GM23248 (cell line): ENCODE measurements at regions not wholly inside any gene's neighbourhood (a gene's known extent, or its start where the extent isn't known, plus 50 kb on each side); places are given as distances from the start of the nearest gene placed in this dataset.
A peak's percentile ranks its signal among the peaks of the same experiment; 100 is the strongest.

Experiments used
- DNase-seq: peaks from one replicate; pipeline ENCODE4 v3.0.0-alpha.2; 2015
- H2AFZ ChIP-seq: fragments of 200-600 bp; sonication (generic); 2 replicates; pipeline ENCODE4 v1.6.1; 2016; ENCODE audit warnings: antibody characterized with exemption
- H3F3A ChIP-seq: fragments of 200-600 bp; sonication (generic); 2 replicates; pipeline ENCODE4 v1.6.1; 2016; ENCODE audit warnings: mild to moderate bottlenecking, antibody characterized with exemption, mixed run types; ENCODE audit not compliant: insufficient read depth
- H3K27ac ChIP-seq: fragments of 200-600 bp; sonication (generic); 2 replicates; pipeline ENCODE4 v1.5.1; 2016; ENCODE audit warnings: mild to moderate bottlenecking
- H3K27me3 ChIP-seq: fragments of 200-600 bp; sonication (generic); replicated peaks from 2 replicates; pipeline ENCODE4 v1.6.1; 2016; ENCODE audit warnings: mild to moderate bottlenecking; ENCODE audit not compliant: insufficient read depth
- H3K36me3 ChIP-seq: fragments of 200-600 bp; sonication (generic); 2 replicates; pipeline ENCODE4 v1.6.1; 2016; ENCODE audit warnings: low read depth, mild to moderate bottlenecking
- H3K4me1 ChIP-seq: fragments of 200-600 bp; sonication (generic); 2 replicates; pipeline ENCODE4 v1.6.1; 2016; ENCODE audit warnings: mild to moderate bottlenecking; ENCODE audit not compliant: insufficient read depth
- H3K4me2 ChIP-seq: fragments of 200-600 bp; sonication (generic); one replicate; pipeline ENCODE4 v1.6.1; 2016; ENCODE audit warnings: mild to moderate bottlenecking; ENCODE audit not compliant: unreplicated experiment
- H3K4me3 ChIP-seq: fragments of 200-600 bp; sonication (generic); 2 replicates; pipeline ENCODE4 v1.5.1; 2016; ENCODE audit warnings: mild to moderate bottlenecking
- H3K79me2 ChIP-seq: fragments of 200-600 bp; sonication (generic); 2 replicates; pipeline ENCODE4 v1.6.1; 2016; ENCODE audit warnings: mild to moderate bottlenecking; ENCODE audit not compliant: insufficient read depth
- H3K9ac ChIP-seq: fragments of 200-600 bp; sonication (generic); 2 replicates; pipeline ENCODE4 v1.6.1; 2016; ENCODE audit warnings: mild to moderate bottlenecking
- H3K9me2 ChIP-seq: fragments of 200-600 bp; sonication (generic); 2 replicates; pipeline ENCODE4 v1.6.1; 2016; ENCODE audit warnings: mixed run types, mild to moderate bottlenecking, moderate library complexity; ENCODE audit not compliant: insufficient read depth
- H3K9me3 ChIP-seq: fragments of 200-600 bp; sonication (generic); one replicate; pipeline ENCODE4 v1.6.1; 2017; ENCODE audit warnings: low read depth
- H4K20me1 ChIP-seq: fragments of 200-600 bp; sonication (generic); 2 replicates; pipeline ENCODE4 v1.6.0; 2016; ENCODE audit not compliant: insufficient read depth
- EZH2 ChIP-seq: fragments of 200-600 bp; sonication (generic); IDR thresholded peaks from 2 replicates; pipeline ENCODE4 v1.6.1; 2018; ENCODE audit warnings: antibody characterized with exemption, mild to moderate bottlenecking; ENCODE audit not compliant: insufficient read depth, poor library complexity, severe bottlenecking
- EZH2phosphoT487 ChIP-seq: fragments of 200-600 bp; sonication (generic); IDR thresholded peaks from 2 replicates; pipeline ENCODE4 v1.6.1; 2018; ENCODE audit warnings: antibody characterized with exemption, moderate library complexity, mild to moderate bottlenecking, low read depth; ENCODE audit not compliant: insufficient read depth
- WGBS, 2 experiments: methylation state at CpG; one replicate each; pipeline ENCODE4 v1.1.6; 2015 to 2017; ENCODE audit warnings: low lambda C conversion rate in 2 of 2, low coverage in 1 of 2; ENCODE audit errors: missing lambda C conversion rate in 2 of 2; 5-methylcytosine and 5-hydroxymethylcytosine counted together
- in situ Hi-C: fragments of 300-500 bp; cut with MboI; formaldehyde crosslinking; loops from 2 replicates; pipeline ENCODE4 v1.15.0; 2020

GRCh38 chr13:21901811-21902708 is 231.2 kb downstream of the FGF9 start:
- in situ Hi-C loops: no loop called here
- Histone ChIP-seq H3K4me1 (no peaks in the 10 kb centered on the region), H3K27me3 (0 out of 2 replicates have a peak, but pooled peaks cover 5% of the 10 kb centered on the region), H3F3A (no peaks in the 10 kb centered on the region), H2AFZ (peak overlapping the region; percentile 25; the same call in 1 of the 2 replicates), H3K36me3 (no peaks in the 10 kb centered on the region), H3K9me2 (no peaks in the 10 kb centered on the region), H4K20me1 (no peaks in the 10 kb centered on the region), H3K4me3 (0 out of 2 replicates have a peak overlapping the region, but pooled peaks have one; percentile 13), H3K9ac (no peak overlapping the region), H3K79me2 (no peaks in the 10 kb centered on the region), H3K4me2 (peak overlapping the region; percentile 3), H3K9me3 (no peaks in the 10 kb centered on the region), H3K27ac (no peak overlapping the region)
- peak; percentile 40 for DNase-seq
- WGBS, 2 experiments: 3% methylated on average over 14 of the region's 14 CpGs
- TF ChIP-seq EZH2phosphoT487: no peak
- TF ChIP-seq EZH2: no peak

GRCh38 chr13:21902709-21903098 is 231.8 kb downstream of the FGF9 start:
- peak overlapping the region; percentile 3 for H3K4me2 ChIP-seq

GRCh38 chr13:21905486-21905885 is 234.6 kb downstream of the FGF9 start:
- no peak for DNase-seq
- H3K9me3 ChIP-seq: no peaks in the 10 kb centered on the region
- H3F3A ChIP-seq: no peaks in the 10 kb centered on the region
- 0 out of 2 replicates have a peak, but pooled peaks cover 5% of the 10 kb centered on the region for H3K27me3 ChIP-seq
- H3K27ac ChIP-seq: no peak overlapping the region
- no peak overlapping the region for H2AFZ ChIP-seq
- no peaks in the 10 kb centered on the region for H3K36me3 ChIP-seq
- 2 to 3% methylated on average over 5 of the region's 5 CpGs for WGBS, 2 experiments
- no peak overlapping the region for H3K4me2 ChIP-seq
- no peak for TF ChIP-seq EZH2phosphoT487
- no peak for TF ChIP-seq EZH2
- H3K9ac ChIP-seq: no peak overlapping the region
- in situ Hi-C loops: no loop called here
- H3K4me1 ChIP-seq: no peaks in the 10 kb centered on the region
- no peaks in the 10 kb centered on the region for H3K79me2 ChIP-seq
- no peaks in the 10 kb centered on the region for H3K9me2 ChIP-seq
- H3K4me3 ChIP-seq: no peak overlapping the region
- H4K20me1 ChIP-seq: no peaks in the 10 kb centered on the region

More at GRCh38 chr13:21902709-21903098, 231.8 kb downstream of the FGF9 start:
- no peaks in the 10 kb centered on the region for H3K79me2 ChIP-seq
- no peaks in the 10 kb centered on the region for H3K9me3 ChIP-seq
- H3K9ac ChIP-seq: no peak overlapping the region
- TF ChIP-seq EZH2 (no peak), EZH2phosphoT487 (no peak)
- in situ Hi-C loops: no loop called here
- H3F3A ChIP-seq: no peaks in the 10 kb centered on the region
- no peak overlapping the region for H3K4me3 ChIP-seq
- no peaks in the 10 kb centered on the region for H3K4me1 ChIP-seq
- WGBS, 2 experiments: 35 to 46% methylated on average over 8 of the region's 8 CpGs
- H3K27me3 ChIP-seq: 0 out of 2 replicates have a peak, but pooled peaks cover 5% of the 10 kb centered on the region
- H3K9me2 ChIP-seq: no peaks in the 10 kb centered on the region
- no peaks in the 10 kb centered on the region for H3K36me3 ChIP-seq
- no peaks in the 10 kb centered on the region for H4K20me1 ChIP-seq
- 0 out of 2 replicates have a peak overlapping the region, but pooled peaks have one; percentile 25 for H2AFZ ChIP-seq
- DNase-seq: no peak
- no peak overlapping the region for H3K27ac ChIP-seq

- WGBS, 2 experiments: 37 to 44% methylated on average over 7 of the region's 7 CpGs
- no peaks in the 10 kb centered on the region for H4K20me1 ChIP-seq
- in situ Hi-C loops: no loop called here
- H3K27me3 ChIP-seq: 0 out of 2 replicates have a peak, but pooled peaks cover 5% of the 10 kb centered on the region
- H3K36me3 ChIP-seq: no peaks in the 10 kb centered on the region
- no peak overlapping the region for H2AFZ ChIP-seq
- H3F3A ChIP-seq: no peaks in the 10 kb centered on the region
- H3K9ac ChIP-seq: no peak overlapping the region
- no peaks in the 10 kb centered on the region for H3K4me1 ChIP-seq
- H3K4me2 ChIP-seq: no peak overlapping the region
- DNase-seq: no peak
- no peaks in the 10 kb centered on the region for H3K79me2 ChIP-seq
- no peak overlapping the region for H3K4me3 ChIP-seq
- no peak overlapping the region for H3K27ac ChIP-seq
- H3K9me2 ChIP-seq: no peaks in the 10 kb centered on the region
- H3K9me3 ChIP-seq: no peaks in the 10 kb centered on the region
- TF ChIP-seq EZH2: no peak
Measured at GRCh38 chr13:21909331-21909730, 238.5 kb downstream of the FGF9 start.
